Lung (tissue), 11 donors: ENCODE measurements at regions not wholly inside any gene's neighbourhood (a gene's known extent, or its start where the extent isn't known, plus 50 kb on each side); places are given as distances from the start of the nearest gene placed in this dataset.

Experiments
- ATAC-seq: fragments of 200-7000 bp; cut with Tn5 transposase; one replicate; pipeline ENCODE4 v1.9.1; 2020; ENCODE audit warnings: moderate number of reproducible peaks; ENCODE audit not compliant: insufficient read depth, low FRiP score
- DNase-seq, 3 donors: peaks; one replicate each; pipeline ENCODE4 v3.0.0-alpha.2; 2013 to 2017
- H3K27ac ChIP-seq, 2 donors: one replicate each; pipeline ENCODE4 v1.5.1; 2013; ENCODE audit warnings: mild to moderate bottlenecking in 2 of 2, moderate library complexity in 2 of 2, control low read depth in 1 of 2, inconsistent platforms in 1 of 2, low read depth in 1 of 2, low read length in 1 of 2
- H3K27me3 ChIP-seq, 3 donors: one replicate each; pipeline ENCODE4 v1.5.1; 2013; ENCODE audit warnings: low read length in 2 of 3; ENCODE audit not compliant: control insufficient read depth in 3 of 3, insufficient read depth in 3 of 3
- H3K36me3 ChIP-seq, 4 donors: one replicate each; pipeline ENCODE4 v1.5.1; 2013; ENCODE audit warnings: low read length in 4 of 4, mild to moderate bottlenecking in 1 of 4, moderate library complexity in 1 of 4; ENCODE audit not compliant: control insufficient read depth in 4 of 4, insufficient read depth in 4 of 4
- H3K4me1 ChIP-seq, 5 donors: one replicate each; pipeline ENCODE4 v1.5.1; 2013; ENCODE audit warnings: low read length in 5 of 5, mild to moderate bottlenecking in 2 of 5, moderate library complexity in 1 of 5; ENCODE audit not compliant: control insufficient read depth in 5 of 5, insufficient read depth in 5 of 5
- H3K4me3 ChIP-seq: one replicate; pipeline ENCODE4 v1.5.1; 2013; ENCODE audit warnings: mild to moderate bottlenecking, control low read depth, moderate library complexity
- H3K9ac ChIP-seq, 2 donors: one replicate each; pipeline ENCODE4 v1.5.1; 2013; ENCODE audit warnings: low read length in 2 of 2, control low read depth in 1 of 2; ENCODE audit not compliant: insufficient read depth in 1 of 2
- H3K9me3 ChIP-seq, 4 donors: one replicate each; pipeline ENCODE4 v1.5.1; 2013; ENCODE audit warnings: low read length in 3 of 4, mild to moderate bottlenecking in 1 of 4, moderate library complexity in 1 of 4; ENCODE audit not compliant: control insufficient read depth in 4 of 4, insufficient read depth in 3 of 4
- WGBS, 2 donors: extraction: QIAGEN DNeasy Blood & Tissue Kit; methylation state at CpG; one replicate each; pipeline ENCODE4 v1.1.7; 2013; 5-methylcytosine and 5-hydroxymethylcytosine counted together
- TF ChIP-seq, protein P1 (sequence below): IDR thresholded peaks from 2 replicates; pipeline ENCODE4 v1.5.1; 2012; ENCODE audit warnings: mild to moderate bottlenecking; ENCODE audit errors: control extremely low read depth, extremely low read depth
- donor health status: control.
- donor health status: control.
- donor health status: Bipolar disorder and iron deficiency.
- donor health status: healthy.
- donor health status: DM: yes; HTN: yes; CAD: no.

DNA sequence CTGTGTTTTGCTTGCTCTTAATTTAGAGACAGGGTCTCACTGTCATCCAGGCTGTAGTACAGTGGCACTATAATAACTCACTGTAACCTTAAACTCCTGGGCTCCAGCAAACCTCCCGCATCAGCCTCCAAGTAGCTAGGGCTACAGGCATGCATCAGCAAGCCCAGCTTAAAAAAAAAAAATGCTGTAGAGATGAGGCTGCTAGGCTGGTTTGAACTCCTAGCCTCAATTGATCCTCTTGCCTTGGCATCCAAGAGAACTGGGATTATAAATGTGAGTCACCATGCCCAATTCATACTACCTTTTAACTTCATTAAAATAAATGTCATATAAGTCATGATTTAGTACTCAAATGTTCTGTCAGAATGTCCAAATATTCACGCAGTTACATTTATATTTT is 2195.7 kb upstream of the C9orf72 start:
- 87 to 94% methylated on average over 2 of the region's 2 CpGs for WGBS, 2 donors
- H3K27me3 ChIP-seq, result no peaks in the 10 kb centered on the region
- ATAC-seq, result no peak

DNA sequence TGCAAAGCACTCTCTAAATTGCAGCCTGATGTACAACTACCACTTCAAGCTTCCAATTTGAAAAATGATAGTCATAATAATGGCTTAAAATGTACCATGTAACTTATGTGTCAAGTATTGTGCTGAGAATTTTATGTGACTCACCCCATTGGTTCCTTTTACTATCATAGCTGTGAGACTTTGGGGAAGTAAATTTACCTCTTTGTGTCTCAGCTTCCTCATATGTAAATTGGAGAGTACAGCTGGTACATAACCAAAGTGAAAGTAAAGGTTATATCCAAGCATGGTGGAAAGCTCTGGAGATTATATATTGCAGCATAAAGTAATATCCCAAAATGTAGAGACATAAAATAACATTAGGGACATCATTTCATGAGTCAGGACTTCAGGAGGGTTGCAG is 2200.4 kb upstream of the C9orf72 start:
- H3K36me3 ChIP-seq, result no peaks in the 10 kb centered on the region
- H3K27ac ChIP-seq, result no peak overlapping the region
- no peak overlapping the region for H3K4me3 ChIP-seq
- no peaks in the 10 kb centered on the region for H3K4me1 ChIP-seq
- no peaks in the 10 kb centered on the region for H3K27me3 ChIP-seq
- no peak for ATAC-seq
- DNase-seq, result no peak
- no peak overlapping the region for H3K9ac ChIP-seq
- TF ChIP-seq, protein P1, sequence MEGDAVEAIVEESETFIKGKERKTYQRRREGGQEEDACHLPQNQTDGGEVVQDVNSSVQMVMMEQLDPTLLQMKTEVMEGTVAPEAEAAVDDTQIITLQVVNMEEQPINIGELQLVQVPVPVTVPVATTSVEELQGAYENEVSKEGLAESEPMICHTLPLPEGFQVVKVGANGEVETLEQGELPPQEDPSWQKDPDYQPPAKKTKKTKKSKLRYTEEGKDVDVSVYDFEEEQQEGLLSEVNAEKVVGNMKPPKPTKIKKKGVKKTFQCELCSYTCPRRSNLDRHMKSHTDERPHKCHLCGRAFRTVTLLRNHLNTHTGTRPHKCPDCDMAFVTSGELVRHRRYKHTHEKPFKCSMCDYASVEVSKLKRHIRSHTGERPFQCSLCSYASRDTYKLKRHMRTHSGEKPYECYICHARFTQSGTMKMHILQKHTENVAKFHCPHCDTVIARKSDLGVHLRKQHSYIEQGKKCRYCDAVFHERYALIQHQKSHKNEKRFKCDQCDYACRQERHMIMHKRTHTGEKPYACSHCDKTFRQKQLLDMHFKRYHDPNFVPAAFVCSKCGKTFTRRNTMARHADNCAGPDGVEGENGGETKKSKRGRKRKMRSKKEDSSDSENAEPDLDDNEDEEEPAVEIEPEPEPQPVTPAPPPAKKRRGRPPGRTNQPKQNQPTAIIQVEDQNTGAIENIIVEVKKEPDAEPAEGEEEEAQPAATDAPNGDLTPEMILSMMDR, result no peak
- H3K9me3 ChIP-seq, result no peaks in the 10 kb centered on the region

More for the DNA sequence above, 2195.7 kb upstream of the C9orf72 start:
- DNase-seq, result no peak
- no peaks in the 10 kb centered on the region for H3K36me3 ChIP-seq
- no peak overlapping the region for H3K27ac ChIP-seq
- no peak overlapping the region for H3K9ac ChIP-seq
- no peaks in the 10 kb centered on the region for H3K9me3 ChIP-seq
- TF ChIP-seq, protein P1, result no peak
- H3K4me1 ChIP-seq, result no peaks in the 10 kb centered on the region
- H3K4me3 ChIP-seq, result no peak overlapping the region

DNA sequence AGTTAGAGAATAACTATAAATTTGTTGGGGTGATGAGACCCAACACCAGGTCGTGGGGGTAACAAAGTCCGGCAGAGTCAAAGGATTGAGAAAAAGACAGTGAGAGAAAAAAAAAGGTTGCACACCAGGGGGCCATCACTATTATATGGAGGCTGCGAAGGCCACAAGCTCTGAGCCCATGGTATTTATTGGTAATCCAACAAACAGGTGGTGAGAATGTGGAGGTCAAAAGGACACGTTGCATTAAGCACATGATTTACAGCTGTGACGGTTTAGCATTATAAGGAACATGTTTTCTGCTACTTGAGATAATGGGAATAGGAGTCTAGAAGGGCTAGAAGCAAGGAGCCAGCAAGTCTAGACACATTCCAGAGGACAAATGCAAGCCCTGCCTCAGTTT is 2202.2 kb upstream of the C9orf72 start:
- ATAC-seq, result no peak
- TF ChIP-seq, protein P1, result no peak
- WGBS, 2 donors, result 71 to 81% methylated on average over 5 of the region's 5 CpGs
- no peak overlapping the region for H3K9ac ChIP-seq
- no peaks in the 10 kb centered on the region for H3K9me3 ChIP-seq
- no peaks in the 10 kb centered on the region for H3K27me3 ChIP-seq
- no peak overlapping the region for H3K27ac ChIP-seq
- no peaks in the 10 kb centered on the region for H3K36me3 ChIP-seq
- DNase-seq, result no peak
- H3K4me3 ChIP-seq, result no peak overlapping the region
- no peaks in the 10 kb centered on the region for H3K4me1 ChIP-seq

DNA sequence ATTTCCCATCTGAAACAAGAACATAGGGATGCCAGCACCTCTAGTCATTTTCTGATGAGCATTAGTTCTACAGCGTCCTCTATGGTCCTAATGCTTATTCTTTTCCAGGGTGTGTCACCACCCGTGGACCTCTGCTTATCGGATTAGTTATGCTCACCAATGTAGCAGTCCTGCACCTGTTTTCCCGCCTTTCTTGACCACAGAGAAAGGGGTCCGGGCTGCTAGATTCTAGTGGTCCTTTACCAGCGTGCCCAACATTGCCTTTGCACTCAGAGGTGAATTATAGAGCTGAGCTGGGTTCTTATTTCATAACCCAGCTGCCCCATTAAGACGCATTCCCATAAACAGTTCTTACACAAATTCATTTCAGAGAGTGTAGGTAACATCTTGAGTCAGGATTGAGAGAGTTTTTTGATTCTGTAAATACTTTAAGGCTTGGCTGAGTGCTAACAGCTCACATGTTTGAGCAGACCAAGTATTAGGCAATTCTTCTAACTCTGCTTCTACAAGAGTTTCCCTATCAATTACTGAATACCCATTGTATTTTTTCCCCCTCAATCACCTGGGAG is 2205.1 kb upstream of the C9orf72 start:
- no peak overlapping the region for H3K4me3 ChIP-seq
- ATAC-seq (no peak), DNase-seq (no peak)
- TF ChIP-seq, protein P1, result no peak
- H3K36me3 ChIP-seq, result no peaks in the 10 kb centered on the region
- no peaks in the 10 kb centered on the region for H3K27me3 ChIP-seq
- WGBS, 2 donors, result 77 to 84% methylated on average over 7 of the region's 7 CpGs
- H3K9me3 ChIP-seq, result no peaks in the 10 kb centered on the region
- no peak overlapping the region for H3K27ac ChIP-seq
- no peak overlapping the region for H3K9ac ChIP-seq
- no peaks in the 10 kb centered on the region for H3K4me1 ChIP-seq
